Astrocyte (in vitro differentiated cells and primary cell): ENCODE measurements at regions not wholly inside any gene's neighbourhood (a gene's known extent, or its start where the extent isn't known, plus 50 kb on each side); places are given as distances from the start of the nearest gene placed in this dataset.

Experiments
- EZH2 ChIP-seq: IDR thresholded peaks from 2 replicates; pipeline ENCODE4 v1.6.1; 2012; ENCODE audit warnings: mild to moderate bottlenecking, low read length, inconsistent platforms; ENCODE audit not compliant: insufficient read depth
- TF ChIP-seq, protein P1 (sequence below): IDR thresholded peaks from 2 replicates; pipeline ENCODE4 v1.5.1; 2011; ENCODE audit warnings: low read depth, mild to moderate bottlenecking, inconsistent platforms, low read length, moderate library complexity; ENCODE audit not compliant: insufficient read depth

- TF ChIP-seq, protein P1, sequence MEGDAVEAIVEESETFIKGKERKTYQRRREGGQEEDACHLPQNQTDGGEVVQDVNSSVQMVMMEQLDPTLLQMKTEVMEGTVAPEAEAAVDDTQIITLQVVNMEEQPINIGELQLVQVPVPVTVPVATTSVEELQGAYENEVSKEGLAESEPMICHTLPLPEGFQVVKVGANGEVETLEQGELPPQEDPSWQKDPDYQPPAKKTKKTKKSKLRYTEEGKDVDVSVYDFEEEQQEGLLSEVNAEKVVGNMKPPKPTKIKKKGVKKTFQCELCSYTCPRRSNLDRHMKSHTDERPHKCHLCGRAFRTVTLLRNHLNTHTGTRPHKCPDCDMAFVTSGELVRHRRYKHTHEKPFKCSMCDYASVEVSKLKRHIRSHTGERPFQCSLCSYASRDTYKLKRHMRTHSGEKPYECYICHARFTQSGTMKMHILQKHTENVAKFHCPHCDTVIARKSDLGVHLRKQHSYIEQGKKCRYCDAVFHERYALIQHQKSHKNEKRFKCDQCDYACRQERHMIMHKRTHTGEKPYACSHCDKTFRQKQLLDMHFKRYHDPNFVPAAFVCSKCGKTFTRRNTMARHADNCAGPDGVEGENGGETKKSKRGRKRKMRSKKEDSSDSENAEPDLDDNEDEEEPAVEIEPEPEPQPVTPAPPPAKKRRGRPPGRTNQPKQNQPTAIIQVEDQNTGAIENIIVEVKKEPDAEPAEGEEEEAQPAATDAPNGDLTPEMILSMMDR: peak; percentile 46
- no peak for TF ChIP-seq EZH2
These were observed 60.4 kb upstream of the FAR2 start for GRCh38 chr12:29088611-29089219.
